ENCODE measurements at regions not wholly inside any gene's neighbourhood (a gene's known extent, or its start where the extent isn't known, plus 50 kb on each side); places are given as distances from the start of the nearest gene placed in this dataset.

GRCh38 chr15:38687775-38688495 is 123.3 kb upstream of the RASGRP1 start:
- H3K4me3 ChIP-seq (ENCODE audit: low read depth, low read length) = no peak overlapping the region
- DNase-seq (ENCODE audit: low read depth) = no peak
- TF ChIP-seq, protein P1, sequence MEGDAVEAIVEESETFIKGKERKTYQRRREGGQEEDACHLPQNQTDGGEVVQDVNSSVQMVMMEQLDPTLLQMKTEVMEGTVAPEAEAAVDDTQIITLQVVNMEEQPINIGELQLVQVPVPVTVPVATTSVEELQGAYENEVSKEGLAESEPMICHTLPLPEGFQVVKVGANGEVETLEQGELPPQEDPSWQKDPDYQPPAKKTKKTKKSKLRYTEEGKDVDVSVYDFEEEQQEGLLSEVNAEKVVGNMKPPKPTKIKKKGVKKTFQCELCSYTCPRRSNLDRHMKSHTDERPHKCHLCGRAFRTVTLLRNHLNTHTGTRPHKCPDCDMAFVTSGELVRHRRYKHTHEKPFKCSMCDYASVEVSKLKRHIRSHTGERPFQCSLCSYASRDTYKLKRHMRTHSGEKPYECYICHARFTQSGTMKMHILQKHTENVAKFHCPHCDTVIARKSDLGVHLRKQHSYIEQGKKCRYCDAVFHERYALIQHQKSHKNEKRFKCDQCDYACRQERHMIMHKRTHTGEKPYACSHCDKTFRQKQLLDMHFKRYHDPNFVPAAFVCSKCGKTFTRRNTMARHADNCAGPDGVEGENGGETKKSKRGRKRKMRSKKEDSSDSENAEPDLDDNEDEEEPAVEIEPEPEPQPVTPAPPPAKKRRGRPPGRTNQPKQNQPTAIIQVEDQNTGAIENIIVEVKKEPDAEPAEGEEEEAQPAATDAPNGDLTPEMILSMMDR (IDR thresholded peaks at IDR 0.05; ENCODE audit: insufficient read depth, low read depth, low read length, missing control alignments) = no peak

GRCh38 chr15:38688761-38689160 is 124.1 kb upstream of the RASGRP1 start:
- no peak overlapping the region for H3K4me3 ChIP-seq (ENCODE audit: low read depth, low read length)
- peak; percentile 62 for DNase-seq (ENCODE audit: low read depth)
- TF ChIP-seq, protein P1 (IDR thresholded peaks at IDR 0.05; ENCODE audit: insufficient read depth, low read depth, low read length, missing control alignments) = no peak

- DNase-seq (ENCODE audit: low read depth) = peak; percentile 41
- H3K4me3 ChIP-seq (ENCODE audit: low read depth, low read length) = no peak overlapping the region
- TF ChIP-seq, protein P1 (IDR thresholded peaks at IDR 0.05; ENCODE audit: insufficient read depth, low read depth, low read length, missing control alignments) = no peak
Measured at GRCh38 chr15:38689522-38689921, 124.9 kb upstream of the RASGRP1 start.

DNA sequence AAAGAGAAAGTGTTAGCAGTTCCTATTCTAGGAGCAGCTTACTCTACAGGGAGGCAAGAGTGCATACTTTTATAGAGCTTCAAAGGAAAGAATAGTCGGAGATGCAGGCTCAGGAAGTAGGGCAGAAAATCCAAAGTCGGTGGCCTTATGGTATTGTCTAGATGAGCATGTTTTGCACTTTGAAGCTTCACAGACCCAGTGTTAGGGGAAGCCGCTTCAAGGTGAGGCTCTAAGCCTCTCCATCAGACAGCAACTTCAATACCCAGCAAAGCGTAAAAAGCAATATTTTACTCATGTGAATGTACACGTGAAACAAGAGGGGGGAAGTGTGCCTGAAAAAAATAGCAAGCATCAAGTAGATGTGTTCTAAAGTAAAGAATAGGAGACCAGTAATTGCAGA is 125.6 kb upstream of the RASGRP1 start:
- no peak for DNase-seq (ENCODE audit: low read depth)
- no peak overlapping the region for H3K4me3 ChIP-seq (ENCODE audit: low read depth, low read length)
- TF ChIP-seq, protein P1 (IDR thresholded peaks at IDR 0.05; ENCODE audit: insufficient read depth, low read depth, low read length, missing control alignments) = no peak

- peak overlapping the region; percentile 15; the same call in 1 of the 2 replicates for H3K4me3 ChIP-seq (ENCODE audit: low read depth, low read length)
- TF ChIP-seq, protein P1 (IDR thresholded peaks at IDR 0.05; ENCODE audit: insufficient read depth, low read depth, low read length, missing control alignments) = peak; percentile 85
- DNase-seq (ENCODE audit: low read depth) = peak; percentile 89
Measured at GRCh38 chr15:38690719-38691332, 126.2 kb upstream of the RASGRP1 start.

- peak; percentile 44 for DNase-seq (ENCODE audit: low read depth)
- TF ChIP-seq, protein P1 (IDR thresholded peaks at IDR 0.05; ENCODE audit: insufficient read depth, low read depth, low read length, missing control alignments) = no peak
Measured at GRCh38 chr15:38691377-38691776, 126.8 kb upstream of the RASGRP1 start.

More at GRCh38 chr15:38691377-38691776, 126.8 kb upstream of the RASGRP1 start:
- H3K4me3 ChIP-seq (ENCODE audit: low read depth, low read length) = no peak overlapping the region

Data from GM12865 (cell line).